ENCODE measurements at regions not wholly inside any gene's neighbourhood (a gene's known extent, or its start where the extent isn't known, plus 50 kb on each side); places are given as distances from the start of the nearest gene placed in this dataset.
"Not testable (repeated sequence)": the region's sequence is repeated elsewhere in the genome, so short reads cannot be mapped to it uniquely, and the experiment has no call there.

DNA sequence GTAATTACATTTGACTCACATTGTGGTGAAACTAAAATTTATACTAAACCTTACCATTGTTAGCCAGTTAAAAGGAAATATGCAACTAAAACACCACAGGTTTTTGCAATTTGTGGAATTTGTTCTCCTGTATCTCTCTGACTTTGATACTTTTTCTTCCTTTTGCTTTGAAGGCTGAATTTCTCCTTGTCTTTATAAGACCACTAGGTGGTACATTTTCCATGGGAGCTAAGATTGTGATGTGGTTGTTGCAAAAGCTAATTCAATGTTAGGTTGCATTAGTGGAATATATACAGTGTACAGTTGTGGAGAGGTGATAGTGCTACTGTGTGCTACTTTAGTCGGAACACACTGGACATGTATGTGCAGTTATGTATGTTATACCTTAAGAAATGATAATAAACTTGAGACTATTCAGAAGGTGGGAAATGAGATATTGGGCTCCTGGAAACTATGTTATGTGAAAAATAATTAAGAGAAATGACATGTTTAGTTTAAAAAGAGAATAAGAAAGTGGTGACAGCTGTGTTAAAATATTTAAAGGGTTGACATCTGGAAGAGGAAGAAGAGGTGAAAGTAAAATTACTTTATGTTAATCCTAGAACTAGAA, 70.3 kb downstream of the ARL9 start:
- intact Hi-C loops (cut with DNase I) = loop anchor here (2.0 to 10.0 kb wide), 2 partner anchors 79 to 225 kb away; no protein-coding TSS in a partner anchor
- no peak for DNase-seq (ENCODE audit: missing footprints)
- ATAC-seq = no peak

DNA sequence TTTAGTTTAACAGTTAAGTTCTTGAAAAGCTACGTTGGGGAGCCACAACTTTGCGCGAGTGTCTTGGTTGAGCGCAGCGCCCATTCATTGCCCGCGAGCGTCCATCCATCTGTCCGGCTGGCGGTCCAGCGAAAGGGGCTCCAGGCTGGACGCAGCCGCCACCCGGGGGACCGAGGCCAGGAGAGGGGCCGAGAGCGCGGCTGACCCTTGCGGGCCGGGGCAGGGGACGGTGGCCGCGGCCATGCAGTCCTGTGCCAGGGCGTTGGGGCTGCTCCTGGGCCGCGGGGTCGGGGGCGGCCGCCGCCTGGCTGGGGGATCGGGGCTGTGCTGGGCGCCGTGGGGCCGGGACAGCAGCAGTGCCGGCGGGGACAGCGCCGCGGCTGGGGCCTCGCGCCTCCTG, 86.8 kb downstream of the ARL9 start:
- intact Hi-C loops (cut with DNase I); ATAC-seq; DNase-seq (ENCODE audit: missing footprints): not testable (repeated sequence)
